ENCODE measurements at regions not wholly inside any gene's neighbourhood (a gene's known extent, or its start where the extent isn't known, plus 50 kb on each side); places are given as distances from the start of the nearest gene placed in this dataset.

DNA sequence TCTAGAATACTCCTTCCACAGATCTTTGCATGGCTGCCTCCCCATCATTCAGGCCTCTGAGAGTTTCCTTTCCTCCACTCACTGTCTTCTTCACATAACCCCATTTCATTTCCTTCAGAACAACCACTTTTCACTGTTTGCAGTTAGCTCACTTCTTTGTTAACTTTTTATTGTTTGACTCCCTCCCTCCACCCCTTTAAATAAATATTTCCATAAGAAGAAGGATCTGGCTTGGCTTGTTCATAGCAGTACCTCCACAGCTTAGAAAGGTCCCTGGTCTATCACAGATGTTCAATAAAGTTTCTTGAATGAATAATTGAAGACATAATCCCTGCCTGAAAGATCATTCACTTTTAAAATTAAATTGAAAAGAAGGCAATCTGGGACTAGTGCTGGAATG, 661.6 kb downstream of the ACTL7B start:
- no peak for DNase-seq
- no peaks in the 10 kb centered on the region for H3K36me3 ChIP-seq (replicated peaks; ENCODE audit: control insufficient read depth, insufficient read depth, low read length)
- no peak overlapping the region for H3K4me3 ChIP-seq (ENCODE audit: insufficient read depth, low read depth, low read length)
- no peaks in the 10 kb centered on the region for H3K27me3 ChIP-seq (ENCODE audit: control insufficient read depth, insufficient read depth, low read length)

GRCh38 chr9:108193026-108193710, 662.6 kb downstream of the ACTL7B start:
- no peak overlapping the region for H3K4me3 ChIP-seq (ENCODE audit: insufficient read depth, low read depth, low read length)
- no peaks in the 10 kb centered on the region for H3K36me3 ChIP-seq (replicated peaks; ENCODE audit: control insufficient read depth, insufficient read depth, low read length)
- no peaks in the 10 kb centered on the region for H3K27me3 ChIP-seq (ENCODE audit: control insufficient read depth, insufficient read depth, low read length)
- DNase-seq = no peak

DNA sequence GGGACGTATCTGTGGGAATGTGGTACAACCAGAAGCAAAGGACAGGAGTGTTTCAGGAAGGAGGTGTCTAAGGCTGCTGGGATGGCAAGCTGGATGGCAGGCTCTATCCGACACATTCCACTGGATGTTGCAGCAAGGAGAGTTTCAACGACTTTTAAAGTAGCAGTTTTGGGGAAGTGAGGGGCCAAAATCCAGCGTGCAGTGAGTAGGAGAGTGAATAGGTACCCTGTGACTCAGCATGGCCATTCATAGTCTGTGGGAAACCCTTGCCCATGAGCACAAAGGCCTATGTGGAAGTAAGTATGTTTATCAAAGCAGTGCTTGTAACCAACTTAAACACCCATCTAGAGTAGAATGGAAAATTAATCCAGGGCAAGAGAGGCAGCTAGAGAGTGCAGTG, 664.7 kb downstream of the ACTL7B start:
- Histone ChIP-seq H3K4me3 (ENCODE audit: insufficient read depth, low read depth, low read length) (no peak overlapping the region), H3K36me3 (replicated peaks; ENCODE audit: control insufficient read depth, insufficient read depth, low read length) (no peaks in the 10 kb centered on the region), H3K27me3 (ENCODE audit: control insufficient read depth, insufficient read depth, low read length) (no peaks in the 10 kb centered on the region)
- no peak for DNase-seq

- Histone ChIP-seq H3K36me3 (replicated peaks; ENCODE audit: control insufficient read depth, insufficient read depth, low read length) (no peaks in the 10 kb centered on the region), H3K27me3 (ENCODE audit: control insufficient read depth, insufficient read depth, low read length) (no peaks in the 10 kb centered on the region), H3K4me3 (ENCODE audit: insufficient read depth, low read depth, low read length) (no peak overlapping the region)
- DNase-seq = no peak
These were observed 666.8 kb downstream of the ACTL7B start for GRCh38 chr9:108188976-108189375.

DNA sequence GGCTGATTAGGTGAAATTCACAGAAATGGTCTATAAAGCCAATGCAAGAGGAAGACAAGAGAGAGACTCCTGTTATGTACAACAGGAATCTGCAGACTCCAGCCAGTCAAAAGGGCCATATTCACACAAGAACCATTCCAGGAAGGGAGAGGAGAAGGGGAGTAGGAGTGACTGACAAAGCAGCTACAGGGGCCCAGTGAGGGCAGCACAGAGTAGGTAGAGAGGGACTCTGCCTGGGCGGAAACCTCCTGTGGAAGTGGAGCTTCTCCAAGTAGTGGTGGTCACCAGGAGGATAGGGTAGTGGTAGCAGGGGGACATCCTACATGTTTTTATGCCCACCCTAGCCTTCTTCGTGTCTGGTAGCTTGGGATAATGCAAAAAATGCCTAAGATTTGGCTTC, 667.3 kb downstream of the ACTL7B start:
- peak; percentile 15 for DNase-seq
- Histone ChIP-seq H3K4me3 (ENCODE audit: insufficient read depth, low read depth, low read length) (no peak overlapping the region), H3K27me3 (ENCODE audit: control insufficient read depth, insufficient read depth, low read length) (no peaks in the 10 kb centered on the region), H3K36me3 (replicated peaks; ENCODE audit: control insufficient read depth, insufficient read depth, low read length) (no peaks in the 10 kb centered on the region)

DNA sequence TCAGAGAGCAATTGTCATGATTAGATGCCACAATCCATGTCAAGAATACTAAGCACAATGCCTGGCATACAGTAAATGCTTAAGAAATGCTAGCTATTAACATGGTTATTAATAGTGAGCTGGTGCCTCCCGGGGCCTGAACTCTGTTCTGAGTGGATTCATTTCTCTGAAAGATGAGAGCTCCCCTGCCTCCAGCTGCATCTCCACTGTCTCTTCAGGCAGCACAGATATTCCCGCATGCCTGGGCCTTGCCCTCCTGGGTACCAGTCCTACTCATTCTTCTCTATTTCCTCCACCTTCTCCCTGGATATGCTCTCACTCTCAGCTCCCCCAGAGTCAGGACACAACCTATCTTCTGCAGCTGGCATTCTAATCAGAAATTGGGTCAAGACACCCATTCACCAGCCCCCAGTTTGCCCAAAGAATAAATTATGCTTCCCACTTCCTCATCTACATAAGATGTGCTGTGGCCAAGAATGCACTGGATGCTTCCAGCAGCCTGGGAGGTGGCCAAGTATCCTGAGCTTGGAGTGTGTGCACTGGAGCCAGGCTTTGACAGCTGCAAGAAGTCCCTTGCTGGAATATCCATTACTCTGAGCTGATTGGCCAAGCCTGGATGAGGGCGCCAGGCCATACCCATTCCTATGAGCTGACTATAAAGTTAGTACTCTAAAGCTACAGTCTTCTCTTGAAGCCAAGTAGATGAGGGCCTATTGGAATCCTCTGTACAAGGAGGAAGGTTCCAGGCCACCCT, 669.0 kb downstream of the ACTL7B start:
- H3K27me3 ChIP-seq (ENCODE audit: control insufficient read depth, insufficient read depth, low read length) = no peaks in the 10 kb centered on the region
- no peak for DNase-seq
- H3K36me3 ChIP-seq (replicated peaks; ENCODE audit: control insufficient read depth, insufficient read depth, low read length) = no peaks in the 10 kb centered on the region
- H3K4me3 ChIP-seq (ENCODE audit: insufficient read depth, low read depth, low read length) = no peak overlapping the region

- Histone ChIP-seq H3K4me3 (ENCODE audit: insufficient read depth, low read depth, low read length) (no peak overlapping the region), H3K36me3 (replicated peaks; ENCODE audit: control insufficient read depth, insufficient read depth, low read length) (no peaks in the 10 kb centered on the region), H3K27me3 (ENCODE audit: control insufficient read depth, insufficient read depth, low read length) (no peaks in the 10 kb centered on the region)
- DNase-seq = no peak
These were observed 670.2 kb downstream of the ACTL7B start for GRCh38 chr9:108185613-108186012.

- H3K27me3 ChIP-seq (ENCODE audit: control insufficient read depth, insufficient read depth, low read length) = no peaks in the 10 kb centered on the region
- H3K36me3 ChIP-seq (replicated peaks; ENCODE audit: control insufficient read depth, insufficient read depth, low read length) = no peaks in the 10 kb centered on the region
- H3K4me3 ChIP-seq (ENCODE audit: insufficient read depth, low read depth, low read length) = no peak overlapping the region
- DNase-seq = no peak
These were observed 670.8 kb downstream of the ACTL7B start for GRCh38 chr9:108184941-108185340.

DNA sequence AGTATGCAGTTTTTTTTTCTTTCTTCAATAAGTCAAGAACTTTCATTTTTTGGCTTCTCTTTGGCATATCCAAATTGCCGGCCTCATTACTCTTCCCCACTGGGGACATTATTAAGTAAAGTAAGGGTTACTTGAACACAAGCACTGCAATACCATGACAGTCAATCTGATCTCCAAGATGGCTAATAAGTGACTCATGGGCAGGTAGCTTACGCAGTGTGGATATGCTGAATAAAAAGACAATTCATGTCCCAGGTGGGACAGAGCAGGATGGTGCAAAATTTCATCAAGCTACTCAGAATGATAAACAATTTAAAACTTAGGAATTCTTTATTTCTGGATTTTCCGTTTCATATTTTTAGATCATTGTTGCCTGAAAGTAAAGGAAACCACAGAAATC, 671.8 kb downstream of the ACTL7B start:
- no peak overlapping the region for H3K4me3 ChIP-seq (ENCODE audit: insufficient read depth, low read depth, low read length)
- no peaks in the 10 kb centered on the region for H3K36me3 ChIP-seq (replicated peaks; ENCODE audit: control insufficient read depth, insufficient read depth, low read length)
- DNase-seq = no peak
- H3K27me3 ChIP-seq (ENCODE audit: control insufficient read depth, insufficient read depth, low read length) = no peaks in the 10 kb centered on the region

DNA sequence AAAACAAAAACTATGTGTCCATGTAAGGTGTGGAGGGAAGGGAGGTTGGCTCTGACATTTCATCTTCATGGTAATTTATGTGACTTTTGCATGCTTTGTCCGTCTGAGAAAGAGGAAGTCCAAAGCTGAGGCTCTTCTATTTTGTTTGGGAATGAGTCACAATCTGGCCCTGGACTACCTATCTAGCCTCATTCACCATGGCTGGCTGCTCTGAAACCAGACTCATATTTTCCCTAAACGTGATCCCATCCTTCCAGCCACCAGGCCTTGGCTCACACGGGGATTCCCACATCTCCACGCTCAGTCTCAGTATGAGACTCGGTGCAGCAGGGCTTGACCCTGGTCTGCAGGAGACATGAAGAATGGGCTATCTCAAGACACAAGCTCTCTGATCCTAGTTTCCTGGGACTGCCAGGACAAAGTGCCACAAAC, 672.8 kb downstream of the ACTL7B start:
- no peaks in the 10 kb centered on the region for H3K36me3 ChIP-seq (replicated peaks; ENCODE audit: control insufficient read depth, insufficient read depth, low read length)
- H3K27me3 ChIP-seq (ENCODE audit: control insufficient read depth, insufficient read depth, low read length) = no peaks in the 10 kb centered on the region
- H3K4me3 ChIP-seq (ENCODE audit: insufficient read depth, low read depth, low read length) = no peak overlapping the region
- DNase-seq = no peak

GRCh38 chr9:108182270-108182669, 673.5 kb downstream of the ACTL7B start:
- Histone ChIP-seq H3K27me3 (ENCODE audit: control insufficient read depth, insufficient read depth, low read length) (no peaks in the 10 kb centered on the region), H3K36me3 (replicated peaks; ENCODE audit: control insufficient read depth, insufficient read depth, low read length) (no peaks in the 10 kb centered on the region), H3K4me3 (ENCODE audit: insufficient read depth, low read depth, low read length) (no peak overlapping the region)
- no peak for DNase-seq

- H3K36me3 ChIP-seq (replicated peaks; ENCODE audit: control insufficient read depth, insufficient read depth, low read length) = no peaks in the 10 kb centered on the region
- H3K4me3 ChIP-seq (ENCODE audit: insufficient read depth, low read depth, low read length) = no peak overlapping the region
- no peaks in the 10 kb centered on the region for H3K27me3 ChIP-seq (ENCODE audit: control insufficient read depth, insufficient read depth, low read length)
- DNase-seq = no peak
These were observed 674.3 kb downstream of the ACTL7B start for GRCh38 chr9:108181441-108181840.

DNA sequence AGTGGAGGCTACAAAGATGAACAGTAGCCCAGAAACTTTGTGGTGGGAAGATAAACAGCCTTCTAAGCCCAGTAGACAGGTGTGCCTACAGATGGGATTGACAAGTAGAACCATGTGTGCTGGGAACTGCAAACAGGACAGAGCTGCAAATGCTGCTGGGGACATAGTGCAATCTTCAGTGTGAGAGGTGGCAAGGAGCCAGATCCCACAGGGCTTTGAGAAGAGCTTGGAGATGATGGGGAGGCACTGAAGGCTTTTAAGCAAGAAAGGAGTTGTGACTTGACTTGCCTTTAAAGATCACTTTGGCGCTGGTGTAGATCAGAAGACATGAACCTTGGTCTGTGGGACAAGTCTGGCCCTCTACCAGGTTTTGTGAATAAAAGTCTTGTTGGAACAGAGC, 675.2 kb downstream of the ACTL7B start:
- no peak overlapping the region for H3K4me3 ChIP-seq (ENCODE audit: insufficient read depth, low read depth, low read length)

GRCh38 chr9:108178318-108178717, 677.5 kb downstream of the ACTL7B start:
- Histone ChIP-seq H3K4me3 (ENCODE audit: insufficient read depth, low read depth, low read length) (no peak overlapping the region), H3K27me3 (ENCODE audit: control insufficient read depth, insufficient read depth, low read length) (no peaks in the 10 kb centered on the region), H3K36me3 (replicated peaks; ENCODE audit: control insufficient read depth, insufficient read depth, low read length) (no peaks in the 10 kb centered on the region)
- DNase-seq = no peak

More for the DNA sequence above, 675.2 kb downstream of the ACTL7B start:
- H3K27me3 ChIP-seq (ENCODE audit: control insufficient read depth, insufficient read depth, low read length) = no peaks in the 10 kb centered on the region
- no peaks in the 10 kb centered on the region for H3K36me3 ChIP-seq (replicated peaks; ENCODE audit: control insufficient read depth, insufficient read depth, low read length)
- DNase-seq = no peak

DNA sequence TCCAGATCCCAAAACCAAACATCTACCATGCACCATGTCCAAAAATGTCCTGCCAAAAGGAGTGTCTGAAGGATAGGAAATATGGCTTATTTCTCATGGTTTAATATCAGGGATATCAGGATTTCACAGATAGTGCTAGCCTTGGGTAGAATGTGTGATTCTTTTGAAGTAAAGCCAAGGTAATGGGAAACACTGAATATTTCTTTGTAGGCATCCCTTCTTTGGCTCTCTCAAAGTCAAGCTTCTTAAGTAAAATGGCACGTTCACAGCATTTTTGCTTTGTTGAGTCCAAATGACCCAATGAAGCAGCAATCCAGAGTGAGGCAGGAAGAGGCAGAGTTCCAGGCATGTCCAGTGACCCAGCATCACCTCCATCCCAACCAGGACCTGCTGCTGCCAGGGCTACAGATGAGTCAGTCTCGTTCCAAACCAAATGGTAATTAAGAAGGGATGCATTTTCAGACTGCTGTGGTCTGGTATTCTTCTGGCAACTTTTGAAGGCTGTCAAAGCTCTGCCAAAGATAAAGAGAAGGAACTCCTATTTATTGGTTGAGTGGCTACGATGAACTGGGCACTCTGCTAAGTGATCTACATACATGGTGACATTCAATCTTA, 678.8 kb upstream of the KLF4 start:
- no peak for DNase-seq
- Histone ChIP-seq H3K36me3 (replicated peaks; ENCODE audit: control insufficient read depth, insufficient read depth, low read length) (no peaks in the 10 kb centered on the region), H3K4me3 (ENCODE audit: insufficient read depth, low read depth, low read length) (no peak overlapping the region), H3K27me3 (ENCODE audit: control insufficient read depth, insufficient read depth, low read length) (no peaks in the 10 kb centered on the region)
